ENCODE measurements at regions not wholly inside any gene's neighbourhood (a gene's known extent, or its start where the extent isn't known, plus 50 kb on each side); places are given as distances from the start of the nearest gene placed in this dataset.
"Not testable (repeated sequence)": the region's sequence is repeated elsewhere in the genome, so short reads cannot be mapped to it uniquely, and the experiment has no call there.

GRCh38 chr7:131154380-131154779, 173.3 kb upstream of the MKLN1 start:
- TF ChIP-seq POLR2AphosphoS5 (IDR thresholded peaks at IDR 0.05): no peak
- DNase-seq: no peak
- H3K27me3 ChIP-seq: no peaks in the 10 kb centered on the region
- no peaks in the 10 kb centered on the region for H3K36me3 ChIP-seq
- H3K9me3 ChIP-seq: no peaks in the 10 kb centered on the region
- no peak overlapping the region for H3K27ac ChIP-seq
- H3K4me3 ChIP-seq: no peak overlapping the region
- H3K4me1 ChIP-seq: peaks cover 0 to 3% (median 0%) of the 10 kb centered on the region in 4 donors
- intact Hi-C loops (cut with DNase I): no loop called here

DNA sequence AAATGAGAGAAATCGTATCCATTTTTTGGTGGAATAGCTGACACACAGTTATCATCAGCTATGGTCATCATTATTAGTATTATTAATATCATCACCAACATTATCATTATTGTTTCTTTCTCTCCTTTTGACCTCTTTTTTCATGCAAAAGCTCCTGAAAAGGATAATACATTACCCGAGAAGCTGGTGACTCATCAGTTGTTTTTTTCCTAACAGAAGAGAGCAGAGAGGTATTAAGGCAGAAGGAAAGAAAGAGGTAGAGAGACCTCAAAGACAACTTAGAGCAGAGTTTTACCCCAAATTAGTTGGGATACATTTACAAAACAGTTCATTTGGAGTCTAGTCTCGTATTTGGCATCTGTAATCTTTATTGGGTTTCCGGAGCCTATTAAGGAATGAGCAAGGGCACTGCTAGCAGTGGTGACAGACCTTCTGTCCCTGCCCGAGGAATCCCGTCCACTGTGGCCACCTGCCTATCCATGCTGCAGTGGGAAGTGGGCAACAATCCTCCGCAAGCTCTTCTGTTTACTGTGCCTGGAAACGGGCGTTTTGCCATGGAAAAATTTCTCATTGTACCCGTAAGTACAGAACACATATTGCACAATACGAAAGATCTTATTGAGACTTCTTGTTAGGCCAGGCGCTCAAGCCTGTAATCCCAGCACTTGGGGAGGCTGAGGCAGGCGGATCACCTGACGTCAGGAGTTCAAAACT, 170.0 kb upstream of the MKLN1 start:
- H3K4me3 ChIP-seq: no peak overlapping the region
- TF ChIP-seq, protein P1, sequence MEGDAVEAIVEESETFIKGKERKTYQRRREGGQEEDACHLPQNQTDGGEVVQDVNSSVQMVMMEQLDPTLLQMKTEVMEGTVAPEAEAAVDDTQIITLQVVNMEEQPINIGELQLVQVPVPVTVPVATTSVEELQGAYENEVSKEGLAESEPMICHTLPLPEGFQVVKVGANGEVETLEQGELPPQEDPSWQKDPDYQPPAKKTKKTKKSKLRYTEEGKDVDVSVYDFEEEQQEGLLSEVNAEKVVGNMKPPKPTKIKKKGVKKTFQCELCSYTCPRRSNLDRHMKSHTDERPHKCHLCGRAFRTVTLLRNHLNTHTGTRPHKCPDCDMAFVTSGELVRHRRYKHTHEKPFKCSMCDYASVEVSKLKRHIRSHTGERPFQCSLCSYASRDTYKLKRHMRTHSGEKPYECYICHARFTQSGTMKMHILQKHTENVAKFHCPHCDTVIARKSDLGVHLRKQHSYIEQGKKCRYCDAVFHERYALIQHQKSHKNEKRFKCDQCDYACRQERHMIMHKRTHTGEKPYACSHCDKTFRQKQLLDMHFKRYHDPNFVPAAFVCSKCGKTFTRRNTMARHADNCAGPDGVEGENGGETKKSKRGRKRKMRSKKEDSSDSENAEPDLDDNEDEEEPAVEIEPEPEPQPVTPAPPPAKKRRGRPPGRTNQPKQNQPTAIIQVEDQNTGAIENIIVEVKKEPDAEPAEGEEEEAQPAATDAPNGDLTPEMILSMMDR (IDR thresholded peaks at IDR 0.05): no peak
- peak; percentile 13 to 45 (median 30) for TF ChIP-seq POLR2AphosphoS5 (IDR thresholded peaks at IDR 0.05)
- H3K27ac ChIP-seq: no peak overlapping the region
- no peaks in the 10 kb centered on the region for H3K27me3 ChIP-seq
- no peaks in the 10 kb centered on the region for H3K36me3 ChIP-seq
- intact Hi-C loops (cut with DNase I): no loop called here
- peak; percentile 84 for DNase-seq
- H3K4me1 ChIP-seq: peaks cover 0 to 3% (median 0%) of the 10 kb centered on the region in 4 donors
- no peaks in the 10 kb centered on the region for H3K9me3 ChIP-seq
- 76 to 85% methylated on average over 14 of the region's 14 CpGs for WGBS, 2 donors

DNA sequence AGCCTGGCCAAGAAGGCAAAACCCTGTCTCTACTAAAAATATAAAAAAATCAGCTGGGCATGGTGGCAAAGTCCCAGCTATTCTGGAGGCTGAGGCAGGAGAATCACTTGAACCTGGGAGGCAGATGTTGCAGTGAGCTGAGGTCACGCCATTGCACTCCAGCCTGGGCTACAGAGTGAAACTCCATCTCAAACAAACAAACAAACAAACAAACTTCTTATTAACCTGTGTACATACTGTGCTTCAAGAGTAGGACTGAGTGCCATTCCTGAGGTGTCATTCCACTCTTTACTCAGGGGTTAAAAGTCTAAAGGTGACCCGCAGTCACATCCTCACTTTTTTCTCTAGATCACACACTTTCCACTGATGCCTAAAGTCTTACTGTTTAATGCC, 169.4 kb upstream of the MKLN1 start:
- WGBS, 2 donors: 81 to 87% methylated on average over 2 of the region's 2 CpGs
- H3K27me3 ChIP-seq; H3K4me1 ChIP-seq; intact Hi-C loops (cut with DNase I); H3K27ac ChIP-seq; H3K36me3 ChIP-seq; DNase-seq; H3K9me3 ChIP-seq; H3K4me3 ChIP-seq: not testable (repeated sequence)

GRCh38 chr7:131159961-131160361, 167.7 kb upstream of the MKLN1 start:
- H3K27ac ChIP-seq: no peak overlapping the region
- intact Hi-C loops (cut with DNase I): no loop called here
- H3K9me3 ChIP-seq: no peaks in the 10 kb centered on the region
- no peak for DNase-seq
- TF ChIP-seq, protein P1 (IDR thresholded peaks at IDR 0.05): no peak
- peaks cover 0 to 3% (median 0%) of the 10 kb centered on the region in 4 donors for H3K4me1 ChIP-seq
- no peaks in the 10 kb centered on the region for H3K36me3 ChIP-seq
- no peak overlapping the region for H3K4me3 ChIP-seq
- no peaks in the 10 kb centered on the region for H3K27me3 ChIP-seq
- 86 to 90% methylated on average over 2 of the region's 2 CpGs for WGBS, 2 donors

DNA sequence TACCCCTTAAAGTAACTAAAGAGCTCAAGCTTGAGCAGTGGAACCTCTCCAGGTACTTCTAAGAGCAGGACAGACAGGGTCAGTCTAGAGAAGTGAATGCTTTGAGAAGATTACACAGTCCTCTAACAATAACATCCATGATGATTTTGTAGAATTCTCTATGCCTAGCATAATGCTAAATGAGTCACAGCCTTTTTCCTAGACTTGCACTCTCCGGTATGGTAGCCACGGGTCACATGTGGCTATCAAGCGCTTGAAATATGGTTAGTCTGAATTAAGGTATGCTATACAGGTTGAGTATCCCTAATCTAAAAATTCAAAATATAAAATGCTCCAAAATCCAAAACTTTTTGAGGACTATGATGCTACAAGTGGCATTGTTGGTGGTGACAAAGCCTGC, 166.6 kb upstream of the MKLN1 start:
- no peaks in the 10 kb centered on the region for H3K36me3 ChIP-seq
- no peak overlapping the region for H3K27ac ChIP-seq
- no peak for DNase-seq
- no peaks in the 10 kb centered on the region for H3K27me3 ChIP-seq
- TF ChIP-seq POLR2A (IDR thresholded peaks at IDR 0.05) (no peak), EP300 (IDR thresholded peaks at IDR 0.05) (no peak), POLR2AphosphoS5 (IDR thresholded peaks at IDR 0.05) (no peak)
- TF ChIP-seq, protein P1 (IDR thresholded peaks at IDR 0.05): no peak
- peaks cover 0 to 3% (median 0%) of the 10 kb centered on the region in 4 donors for H3K4me1 ChIP-seq
- no peak overlapping the region for H3K4me3 ChIP-seq
- WGBS, 2 donors: 91 to 92% methylated on average over 3 of the region's 3 CpGs
- H3K9me3 ChIP-seq: no peaks in the 10 kb centered on the region
- intact Hi-C loops (cut with DNase I): no loop called here

Data from sigmoid colon (tissue), 6 donors.